HEK293T (cell line): ENCODE measurements at regions not wholly inside any gene's neighbourhood (a gene's known extent, or its start where the extent isn't known, plus 50 kb on each side); places are given as distances from the start of the nearest gene placed in this dataset.

Source experiments
- ARNT ChIP-seq: fragments of 450-650 bp; IDR thresholded peaks from 2 replicates; pipeline ENCODE4 v1.6.1; 2017; ENCODE audit warnings: mild to moderate bottlenecking
- BHLHE40 ChIP-seq: fragments of 450-650 bp; IDR thresholded peaks from 2 replicates; pipeline ENCODE4 v1.6.1; 2016; ENCODE audit warnings: mild to moderate bottlenecking, moderate library complexity, borderline replicate concordance
- CTBP1 ChIP-seq: fragments of 450-650 bp; IDR thresholded peaks from 2 replicates; pipeline ENCODE4 v1.6.1; 2016; ENCODE audit warnings: borderline replicate concordance
- FOXA1 ChIP-seq: fragments of 450-650 bp; IDR thresholded peaks from 2 replicates; pipeline ENCODE4 v1.6.1; 2016; ENCODE audit warnings: mild to moderate bottlenecking
- FOXK2 ChIP-seq: fragments of 450-650 bp; IDR thresholded peaks from 2 replicates; pipeline ENCODE4 v1.6.1; 2016; ENCODE audit warnings: mild to moderate bottlenecking
- HDGF ChIP-seq: fragments of 450-650 bp; IDR thresholded peaks from 2 replicates; pipeline ENCODE4 v1.6.1; 2017; ENCODE audit warnings: antibody characterized with exemption, borderline replicate concordance
- NFRKB ChIP-seq: fragments of 450-650 bp; IDR thresholded peaks from 2 replicates; pipeline ENCODE4 v1.6.1; 2016; ENCODE audit warnings: mild to moderate bottlenecking, moderate library complexity
- SP1 ChIP-seq: fragments of 450-650 bp; IDR thresholded peaks from 2 replicates; pipeline ENCODE4 v1.6.1; 2017
- TARDBP ChIP-seq: fragments of 450-650 bp; IDR thresholded peaks from 2 replicates; pipeline ENCODE4 v1.6.1; 2016
- ZNF384 ChIP-seq: fragments of 450-650 bp; IDR thresholded peaks from 2 replicates; pipeline ENCODE4 v1.6.1; 2016
- TF ChIP-seq, protein P1 (sequence below): fragments of 450-650 bp; IDR thresholded peaks from 2 replicates; pipeline ENCODE4 v1.6.1; 2016

DNA sequence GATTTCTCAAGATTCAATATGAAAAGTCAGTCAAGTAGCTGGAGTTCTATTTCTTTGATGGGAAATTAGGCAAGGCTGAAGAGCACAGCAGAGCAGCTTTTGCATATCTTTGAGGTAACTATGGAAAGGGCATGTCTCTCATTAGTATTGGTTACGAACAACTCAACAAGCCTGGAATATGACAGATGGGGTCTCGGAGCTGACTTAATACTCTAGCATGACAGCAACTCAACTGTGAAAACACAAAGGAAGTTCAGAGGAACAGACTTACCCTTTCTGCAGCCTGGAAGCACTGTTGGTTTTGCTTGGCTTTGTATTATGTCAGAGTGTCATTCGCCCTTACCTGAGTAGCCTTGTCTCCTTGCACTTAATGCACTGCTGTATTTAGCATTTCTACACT is 79.9 kb upstream of the AADAT start:
- TF ChIP-seq FOXK2 (no peak), CTBP1 (no peak), ARNT (no peak), FOXA1 (no peak), HDGF (no peak), BHLHE40 (no peak), NFRKB (no peak), TARDBP (no peak), ZNF384 (no peak), SP1 (no peak)
- TF ChIP-seq, protein P1, sequence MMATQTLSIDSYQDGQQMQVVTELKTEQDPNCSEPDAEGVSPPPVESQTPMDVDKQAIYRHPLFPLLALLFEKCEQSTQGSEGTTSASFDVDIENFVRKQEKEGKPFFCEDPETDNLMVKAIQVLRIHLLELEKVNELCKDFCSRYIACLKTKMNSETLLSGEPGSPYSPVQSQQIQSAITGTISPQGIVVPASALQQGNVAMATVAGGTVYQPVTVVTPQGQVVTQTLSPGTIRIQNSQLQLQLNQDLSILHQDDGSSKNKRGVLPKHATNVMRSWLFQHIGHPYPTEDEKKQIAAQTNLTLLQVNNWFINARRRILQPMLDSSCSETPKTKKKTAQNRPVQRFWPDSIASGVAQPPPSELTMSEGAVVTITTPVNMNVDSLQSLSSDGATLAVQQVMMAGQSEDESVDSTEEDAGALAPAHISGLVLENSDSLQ, result no peak
